ENCODE measurements at regions not wholly inside any gene's neighbourhood (a gene's known extent, or its start where the extent isn't known, plus 50 kb on each side); places are given as distances from the start of the nearest gene placed in this dataset.

GRCh38 chr6:133004304-133004884 is 190.0 kb downstream of the RPS12 start:
- H3K4me3 ChIP-seq (ENCODE audit: low read depth, low read length) = no peak overlapping the region
- TF ChIP-seq CTCF (conservative IDR thresholded peaks at IDR 0.05; ENCODE audit: low read depth, low read length) = no peak
- DNase-seq (ENCODE audit: low read depth) = no peak

GRCh38 chr6:133012774-133013173 is 198.4 kb downstream of the RPS12 start:
- DNase-seq (ENCODE audit: low read depth) = no peak
- no peak for TF ChIP-seq CTCF (conservative IDR thresholded peaks at IDR 0.05; ENCODE audit: low read depth, low read length)
- H3K4me3 ChIP-seq (ENCODE audit: low read depth, low read length) = no peak overlapping the region

GRCh38 chr6:133016631-133017030 is 202.3 kb downstream of the RPS12 start:
- DNase-seq (ENCODE audit: low read depth) = no peak
- H3K4me3 ChIP-seq (ENCODE audit: low read depth, low read length) = no peak overlapping the region
- TF ChIP-seq CTCF (conservative IDR thresholded peaks at IDR 0.05; ENCODE audit: low read depth, low read length) = no peak

GRCh38 chr6:133017581-133017980 is 203.2 kb downstream of the RPS12 start:
- no peak for TF ChIP-seq CTCF (conservative IDR thresholded peaks at IDR 0.05; ENCODE audit: low read depth, low read length)
- no peak overlapping the region for H3K4me3 ChIP-seq (ENCODE audit: low read depth, low read length)
- no peak for DNase-seq (ENCODE audit: low read depth)

- H3K4me3 ChIP-seq (ENCODE audit: low read depth, low read length) = no peak overlapping the region
- no peak for TF ChIP-seq CTCF (conservative IDR thresholded peaks at IDR 0.05; ENCODE audit: low read depth, low read length)
- no peak for DNase-seq (ENCODE audit: low read depth)
Observed at GRCh38 chr6:133026705-133027104, 212.3 kb downstream of the RPS12 start.

GRCh38 chr6:133033263-133033662 is 207.9 kb upstream of the EYA4 start:
- no peak for DNase-seq (ENCODE audit: low read depth)
- TF ChIP-seq CTCF (conservative IDR thresholded peaks at IDR 0.05; ENCODE audit: low read depth, low read length) = no peak
- no peak overlapping the region for H3K4me3 ChIP-seq (ENCODE audit: low read depth, low read length)

GRCh38 chr6:133034509-133035206 is 206.5 kb upstream of the EYA4 start:
- H3K4me3 ChIP-seq (ENCODE audit: low read depth, low read length) = no peak overlapping the region
- DNase-seq (ENCODE audit: low read depth) = no peak
- TF ChIP-seq CTCF (conservative IDR thresholded peaks at IDR 0.05; ENCODE audit: low read depth, low read length) = no peak
